Stimulated activated CD4-positive, alpha-beta T cell treated with anti-CD3 and anti-CD28 coated beads, Interleukin-12 subunit alpha, Interleukin-12 subunit beta, amount 100 ng/mL, for 48 hours (primary cell): ENCODE measurements at regions not wholly inside any gene's neighbourhood (a gene's known extent, or its start where the extent isn't known, plus 50 kb on each side); places are given as distances from the start of the nearest gene placed in this dataset.

ENCODE experiments used
- DNase-seq, 3 donors: peaks; one replicate each; pipeline ENCODE4 v3.0.0-alpha.2; 2020; ENCODE audit warnings: low read depth in 2 of 3, low spot score in 1 of 3

GRCh38 chr4:128364565-128364964 is 77.0 kb upstream of the PGRMC2 start:
- no peak for DNase-seq

GRCh38 chr4:128363966-128364365 is 76.4 kb upstream of the PGRMC2 start:
- no peak for DNase-seq

DNA sequence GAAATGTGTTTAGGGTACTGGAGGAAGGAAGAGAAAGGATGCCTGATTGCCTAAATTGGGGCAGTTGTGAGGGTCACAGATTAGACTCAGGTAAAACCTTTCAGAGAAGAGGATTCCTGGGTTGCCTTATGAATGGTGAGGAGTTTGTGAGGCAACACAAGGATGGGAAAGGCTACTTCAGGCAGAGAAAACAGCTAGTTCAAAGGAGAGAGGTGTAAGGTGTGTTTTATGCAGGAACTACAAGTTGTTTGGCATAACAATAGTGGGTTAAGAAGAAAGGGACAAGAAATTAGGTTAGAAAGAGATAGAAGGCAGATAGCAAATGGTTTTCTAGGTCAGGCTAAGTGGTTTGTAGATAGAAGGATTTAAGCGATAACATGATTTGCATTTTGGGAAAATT is 75.1 kb upstream of the PGRMC2 start:
- no peak for DNase-seq

DNA sequence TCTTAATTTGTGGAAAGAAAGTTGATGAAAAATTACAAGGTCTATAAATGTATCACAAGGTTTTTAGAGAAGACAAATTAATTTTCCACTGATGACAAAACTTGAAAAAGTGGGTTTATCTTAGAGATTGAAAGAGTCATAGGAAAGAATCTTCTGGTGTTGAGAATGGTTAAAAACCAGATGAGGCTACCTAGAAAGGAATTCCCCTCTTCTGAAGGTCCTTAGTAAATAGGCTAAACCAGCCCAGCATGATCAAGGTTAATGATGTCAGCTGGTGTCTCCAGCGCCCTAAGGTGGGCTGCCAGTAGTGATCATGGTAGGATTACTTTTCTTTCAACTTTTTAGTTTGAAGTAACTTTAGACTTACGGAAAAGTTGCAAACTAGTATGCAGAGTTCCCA is 71.8 kb upstream of the PGRMC2 start:
- no peak for DNase-seq

DNA sequence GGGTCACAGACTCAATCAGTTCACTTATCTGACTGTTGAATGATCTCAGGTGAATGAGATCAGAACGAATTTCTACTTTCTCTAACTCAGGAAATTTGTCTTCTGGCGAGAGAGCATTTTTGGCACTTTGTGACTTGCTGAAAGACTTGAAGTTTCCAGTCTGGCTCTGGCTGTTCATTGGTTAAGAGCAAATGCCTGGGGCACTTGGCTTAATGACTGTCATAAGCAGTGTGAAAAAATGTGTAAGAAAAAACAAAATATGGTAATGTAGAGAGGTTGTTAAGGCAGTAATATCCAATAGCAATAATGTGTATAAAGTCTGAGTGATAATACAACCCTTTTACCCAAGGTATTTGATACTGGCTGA is 71.3 kb upstream of the PGRMC2 start:
- DNase-seq = no peak

DNA sequence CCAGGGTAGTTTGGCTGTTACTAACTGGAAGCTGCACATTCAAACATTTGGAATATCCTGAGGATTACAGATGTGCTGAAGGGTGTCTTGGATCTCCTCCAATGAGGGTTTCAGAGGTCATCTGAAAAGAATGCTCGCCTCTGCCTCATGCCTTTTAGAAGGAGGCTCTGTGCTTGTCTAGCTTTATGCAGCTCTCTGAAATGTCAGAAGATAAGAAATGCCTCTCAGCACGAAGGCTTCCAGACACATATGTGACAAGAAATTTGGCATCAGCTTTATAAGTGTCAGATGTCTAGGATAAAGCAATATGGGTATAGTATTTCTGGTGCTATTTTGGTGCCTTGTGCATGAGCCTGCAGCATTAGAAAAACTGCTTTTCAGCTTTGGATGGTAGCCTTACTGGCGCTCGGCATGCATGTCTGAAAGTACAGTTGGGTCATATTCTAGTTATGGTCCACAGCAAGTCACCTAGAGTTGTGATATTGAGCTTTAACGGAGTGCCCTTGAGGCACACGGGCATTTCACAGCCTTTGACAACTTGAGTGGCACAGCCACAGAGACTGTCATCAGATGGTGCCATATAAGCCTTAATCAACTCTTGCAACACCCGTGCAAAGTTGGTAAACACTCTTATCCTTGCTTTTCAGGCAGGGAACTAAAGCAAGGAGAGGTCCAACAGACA is 70.8 kb upstream of the PGRMC2 start:
- DNase-seq = no peak

GRCh38 chr4:128357286-128357685 is 69.7 kb upstream of the PGRMC2 start:
- DNase-seq = no peak

DNA sequence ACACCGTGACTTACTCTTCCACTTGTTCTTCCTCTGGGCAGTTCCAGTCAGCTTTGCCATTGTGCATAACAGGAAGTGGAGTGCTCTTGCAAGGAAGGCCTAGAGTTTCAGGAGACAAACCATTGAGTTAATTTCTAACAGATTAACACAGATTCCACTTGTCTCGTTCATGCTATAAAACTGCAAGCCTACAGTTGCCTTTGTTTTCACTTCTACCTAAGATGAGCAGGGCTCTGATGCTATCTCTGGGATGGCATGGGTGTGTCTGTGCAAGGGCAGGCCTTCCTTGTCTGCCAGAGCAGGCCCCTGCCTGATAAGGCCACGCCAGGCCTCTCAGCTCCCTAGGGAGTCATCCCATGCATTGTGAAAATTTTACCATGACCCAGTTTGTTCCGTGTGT is 67.7 kb upstream of the PGRMC2 start:
- no peak for DNase-seq

DNA sequence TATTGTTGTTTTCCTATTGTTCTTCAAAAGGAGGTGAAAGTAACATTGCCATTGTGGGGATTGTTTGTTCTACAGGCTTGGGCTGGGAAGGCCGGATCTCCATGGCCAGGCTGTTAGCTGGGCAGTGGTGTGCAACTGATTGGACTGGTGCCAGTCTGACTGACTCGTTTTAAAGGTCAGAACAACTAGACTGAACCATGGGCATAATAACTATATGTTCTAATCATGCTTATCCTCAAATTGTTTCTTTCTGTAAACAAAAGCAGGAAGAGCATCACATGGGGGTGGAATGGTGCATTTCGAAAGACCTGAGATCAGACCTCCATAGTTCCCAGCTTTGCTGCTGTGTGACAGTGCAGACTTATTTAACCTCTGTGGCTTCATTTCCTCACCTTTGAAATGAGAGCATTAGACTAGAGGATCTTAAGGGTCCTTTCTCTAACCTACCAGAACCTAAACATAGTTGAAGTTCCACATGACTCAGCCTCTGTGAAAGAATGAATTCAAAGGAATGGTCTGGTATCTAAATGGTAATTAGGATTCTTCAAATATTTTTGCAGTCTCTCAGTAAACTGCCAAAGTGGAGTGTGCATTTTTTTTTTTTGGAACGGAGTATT is 66.7 kb upstream of the PGRMC2 start:
- no peak for DNase-seq

- DNase-seq = no peak
These were observed 66.2 kb upstream of the PGRMC2 start for GRCh38 chr4:128353791-128354190.

GRCh38 chr4:128351502-128351901 is 63.9 kb upstream of the PGRMC2 start:
- no peak for DNase-seq

DNA sequence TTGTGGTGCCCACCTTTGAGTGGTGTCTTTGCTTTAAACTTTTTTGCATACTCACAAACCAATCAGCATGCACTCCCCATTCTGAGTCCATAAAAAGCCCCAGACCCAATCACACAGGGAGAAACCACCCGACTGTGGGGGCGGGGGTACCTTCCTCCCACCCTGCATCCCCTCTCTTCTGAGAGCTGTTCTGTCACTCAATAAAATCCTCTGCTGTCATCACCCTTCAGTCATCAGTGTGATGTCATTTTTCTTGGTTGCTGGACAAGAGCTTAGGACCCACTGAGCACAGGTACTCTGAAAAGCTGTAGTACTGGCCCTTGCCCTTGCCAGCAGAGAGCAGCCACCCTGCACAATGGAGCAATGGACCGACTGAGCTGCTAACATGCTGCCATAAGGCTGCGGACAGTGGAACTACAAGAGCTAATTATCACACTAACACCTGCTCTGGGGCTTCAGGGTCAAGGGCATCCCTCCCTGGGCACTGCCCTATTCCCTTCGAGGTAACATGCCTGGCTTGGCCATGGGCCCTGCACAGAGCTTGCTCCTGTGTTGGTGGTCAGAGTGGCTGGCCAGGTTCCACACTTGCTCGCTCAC is 62.9 kb upstream of the PGRMC2 start:
- DNase-seq = no peak

DNA sequence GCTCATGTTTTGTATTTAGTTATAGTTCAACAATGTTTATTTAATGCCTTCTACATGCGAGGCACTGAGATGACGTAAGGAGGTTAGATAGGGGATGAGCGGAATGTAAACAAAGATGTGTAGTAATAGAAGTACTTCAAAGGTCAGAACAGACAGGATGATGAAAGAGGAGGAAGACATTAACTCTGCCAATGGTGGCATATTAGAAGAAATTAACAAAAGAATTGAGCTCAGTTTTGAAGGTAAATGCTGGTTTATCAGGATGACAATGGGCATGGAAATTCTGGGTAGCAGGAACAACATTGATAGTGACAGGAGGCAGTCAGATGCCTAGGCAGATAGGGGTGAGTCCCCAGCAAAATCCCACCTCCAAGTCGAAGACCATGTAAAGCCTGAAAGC is 62.3 kb upstream of the PGRMC2 start:
- DNase-seq = no peak

DNA sequence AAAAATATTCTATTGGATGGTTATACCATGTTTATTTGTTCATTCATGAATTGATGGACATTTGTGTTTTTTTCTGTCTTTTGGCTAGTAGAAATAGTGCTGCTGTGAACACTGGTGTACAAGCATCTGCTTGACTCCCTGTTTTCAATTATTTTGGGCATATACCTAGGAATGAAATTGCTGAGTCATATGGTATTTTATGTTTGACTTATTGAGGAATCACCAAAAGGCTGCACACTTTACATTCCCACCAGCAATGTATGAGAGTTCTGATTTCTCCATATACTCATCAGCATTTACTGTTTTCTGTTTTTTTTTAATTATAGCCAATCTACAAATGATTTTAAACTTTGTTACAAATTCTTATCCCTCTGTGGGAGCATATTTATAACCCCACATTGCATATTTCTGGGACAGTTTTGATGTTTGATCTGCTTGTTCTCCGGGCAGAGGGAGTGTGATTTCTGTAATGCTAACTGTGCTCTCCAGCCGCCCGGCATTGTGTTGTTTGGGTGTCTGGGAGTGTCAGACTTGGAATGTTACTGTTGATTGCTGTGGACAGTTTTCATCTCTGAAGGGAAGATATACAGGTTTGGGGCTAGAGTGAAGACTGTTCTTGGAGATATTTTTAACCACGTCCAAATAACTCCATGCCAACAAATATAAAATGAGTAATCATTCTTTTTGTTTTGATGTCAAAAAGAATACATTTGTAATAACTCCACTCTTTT is 60.5 kb upstream of the PGRMC2 start:
- no peak for DNase-seq

- DNase-seq = no peak
These were observed 59.7 kb upstream of the PGRMC2 start for GRCh38 chr4:128347175-128347868.

- DNase-seq = no peak
These were observed 58.6 kb upstream of the PGRMC2 start for GRCh38 chr4:128346054-128346716.

DNA sequence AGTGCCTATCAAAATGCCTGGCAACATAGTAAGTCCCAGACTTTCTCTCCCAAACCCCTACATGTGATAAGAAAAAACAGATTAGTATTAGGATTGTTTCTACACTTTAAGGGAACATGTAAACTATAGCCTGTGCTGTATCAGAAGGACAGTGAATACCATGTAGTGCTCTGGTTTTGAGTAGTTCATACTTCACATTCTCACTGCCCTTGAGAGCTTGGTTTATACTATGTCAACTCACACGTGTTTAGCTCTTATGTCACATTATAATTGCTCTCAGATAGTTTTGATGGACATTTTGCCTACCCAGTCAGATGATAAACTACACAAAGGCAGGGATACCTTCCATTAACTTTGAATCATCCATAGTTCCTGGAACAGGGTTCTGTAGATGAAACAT is 58.0 kb upstream of the PGRMC2 start:
- no peak for DNase-seq

DNA sequence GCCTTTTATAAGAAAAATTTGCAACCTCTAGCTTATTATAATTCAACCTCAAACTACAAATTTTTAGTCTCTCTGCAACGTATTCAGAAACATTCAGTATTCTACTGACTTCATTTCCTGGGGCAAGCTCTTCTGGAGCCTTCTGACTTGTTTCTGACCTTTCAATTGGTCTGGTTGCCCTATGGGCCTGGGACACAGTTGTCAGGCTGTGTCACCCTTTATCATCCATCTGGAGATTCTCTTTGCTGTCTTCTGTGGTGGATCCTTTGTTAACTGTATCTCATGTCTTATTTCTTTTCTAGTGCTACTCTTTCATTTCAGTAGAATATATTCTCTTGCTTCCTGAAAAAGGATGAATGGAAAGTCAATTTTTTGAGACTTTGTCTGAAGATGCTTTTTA is 55.1 kb upstream of the PGRMC2 start:
- no peak for DNase-seq

- no peak for DNase-seq
These were observed 54.0 kb upstream of the PGRMC2 start for GRCh38 chr4:128341634-128342033.

GRCh38 chr4:128338634-128339355 is 51.2 kb upstream of the PGRMC2 start:
- DNase-seq = no peak
